Left lung (tissue), 4 donors: ENCODE measurements at regions not wholly inside any gene's neighbourhood (a gene's known extent, or its start where the extent isn't known, plus 50 kb on each side); places are given as distances from the start of the nearest gene placed in this dataset.

ENCODE experiments used
- ATAC-seq: fragments of 200-7000 bp; cut with Tn5 transposase; one replicate; pipeline ENCODE4 v1.9.1; 2020; ENCODE audit warnings: moderate library complexity
- DNase-seq, 4 donors: peaks; one replicate each; pipeline ENCODE4 v3.0.0-alpha.2; 2013 to 2020
- H3K27ac ChIP-seq, 2 donors: fragments of 200-600 bp; sonication (generic) in 1 of 2; one replicate each; pipeline versions ENCODE4 v1.5.0 to v1.8.0; 2020 to 2021
- H3K27me3 ChIP-seq, 2 donors: fragments of 200-600 bp; sonication (generic) in 1 of 2; one replicate each; pipeline versions ENCODE4 v1.5.0 to v1.8.0; 2020 to 2021
- H3K36me3 ChIP-seq, 2 donors: fragments of 200-600 bp; sonication (generic) in 1 of 2; one replicate each; pipeline versions ENCODE4 v1.5.0 to v1.8.0; 2020 to 2021
- H3K4me1 ChIP-seq, 2 donors: fragments of 200-600 bp; one replicate each; pipeline ENCODE4 v1.8.0; 2021
- H3K4me3 ChIP-seq, 2 donors: fragments of 200-600 bp; sonication (generic) in 1 of 2; one replicate each; pipeline versions ENCODE4 v1.5.0 to v1.8.0; 2020 to 2021; ENCODE audit warnings: mild to moderate bottlenecking in 1 of 2
- H3K9me3 ChIP-seq, 2 donors: fragments of 200-600 bp; sonication (generic) in 1 of 2; one replicate each; pipeline versions ENCODE4 v1.5.0 to v1.8.0; 2020 to 2021
- CTCF ChIP-seq, 2 donors: fragments of 200-600 bp; sonication (generic) in 1 of 2; IDR thresholded peaks; one replicate each; pipeline versions ENCODE4 v1.5.0 to v1.8.0; 2021; ENCODE audit warnings: antibody characterized with exemption in 2 of 2
- intact Hi-C, 2 donors: fragments of 100-400 bp; cut with DNase I; formaldehyde crosslinking; loops; one replicate each; pipeline versions ENCODE4 v1.11.2 to v1.14.2; 2022
- donor health status: DM: no; HTN: yes; CAD: no.
- donor health status: DM: no; HTN: no; CAD: no.

- H3K9me3 ChIP-seq = peaks cover 0 to 30% of the 10 kb centered on the region in 2 donors
- H3K4me3 ChIP-seq = no peak overlapping the region
- no peak overlapping the region for H3K27ac ChIP-seq
- TF ChIP-seq CTCF (IDR thresholded peaks at IDR 0.05) = no peak
- intact Hi-C loops = no loop called here
- no peaks in the 10 kb centered on the region for H3K36me3 ChIP-seq
- DNase-seq (no peak), ATAC-seq (no peak)
- H3K27me3 ChIP-seq = no peaks in the 10 kb centered on the region
- H3K4me1 ChIP-seq = no peaks in the 10 kb centered on the region
Observed at GRCh38 chr13:34025746-34026145, 207.8 kb downstream of the RFC3 start.

GRCh38 chr13:34026308-34026707, 208.4 kb downstream of the RFC3 start:
- intact Hi-C loops = no loop called here
- Histone ChIP-seq H3K27ac (no peak overlapping the region), H3K27me3 (no peaks in the 10 kb centered on the region), H3K9me3 (peaks cover 0 to 27% of the 10 kb centered on the region in 2 donors), H3K4me3 (no peak overlapping the region), H3K4me1 (no peaks in the 10 kb centered on the region), H3K36me3 (no peaks in the 10 kb centered on the region)
- ATAC-seq = no peak
- TF ChIP-seq CTCF (IDR thresholded peaks at IDR 0.05) = no peak
- DNase-seq = no peak

GRCh38 chr13:34028496-34029442, 210.8 kb downstream of the RFC3 start:
- intact Hi-C loops = no loop called here
- Histone ChIP-seq H3K4me1 (no peaks in the 10 kb centered on the region), H3K4me3 (no peak overlapping the region), H3K27ac (no peak overlapping the region), H3K27me3 (no peaks in the 10 kb centered on the region), H3K36me3 (no peaks in the 10 kb centered on the region), H3K9me3 (peaks cover 0 to 16% of the 10 kb centered on the region in 2 donors)
- ATAC-seq = no peak
- no peak for DNase-seq
- TF ChIP-seq CTCF (IDR thresholded peaks at IDR 0.05) = no peak

GRCh38 chr13:34030782-34031181, 212.8 kb downstream of the RFC3 start:
- no peaks in the 10 kb centered on the region for H3K27me3 ChIP-seq
- no peak for ATAC-seq

More at GRCh38 chr13:34030782-34031181, 212.8 kb downstream of the RFC3 start:
- Histone ChIP-seq H3K4me1 (no peaks in the 10 kb centered on the region), H3K9me3 (peaks cover 0 to 19% of the 10 kb centered on the region in 2 donors), H3K36me3 (no peaks in the 10 kb centered on the region), H3K27ac (no peak overlapping the region), H3K4me3 (no peak overlapping the region)
- DNase-seq = no peak
- TF ChIP-seq CTCF (IDR thresholded peaks at IDR 0.05) = no peak
- intact Hi-C loops = no loop called here
